GM04503 (cell line): ENCODE measurements at regions not wholly inside any gene's neighbourhood (a gene's known extent, or its start where the extent isn't known, plus 50 kb on each side); places are given as distances from the start of the nearest gene placed in this dataset.

Experiments
- DNase-seq: peaks from one replicate; pipeline ENCODE4 v3.0.0-alpha.2; 2012; ENCODE audit warnings: low read depth

DNA sequence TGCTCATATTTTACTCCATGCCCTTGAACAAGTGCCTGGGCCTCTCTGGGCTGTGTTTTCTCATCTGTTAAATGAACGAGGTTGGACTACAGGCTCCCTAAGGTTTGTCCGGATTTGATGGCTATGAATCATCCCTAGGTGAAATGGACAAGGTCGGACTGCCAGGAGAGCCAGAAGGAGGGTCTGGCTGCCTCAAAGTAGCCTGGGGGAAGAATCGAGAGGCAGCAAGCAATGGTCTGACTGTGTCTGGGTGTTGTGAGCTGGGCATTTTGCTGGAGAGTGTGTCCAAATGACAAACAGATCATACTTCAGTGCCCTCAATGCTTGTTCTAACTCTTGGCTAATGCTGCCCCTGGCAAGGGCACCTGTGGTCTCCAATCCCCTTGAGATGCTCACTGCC, 730.9 kb downstream of the PTPRU start:
- no peak for DNase-seq

DNA sequence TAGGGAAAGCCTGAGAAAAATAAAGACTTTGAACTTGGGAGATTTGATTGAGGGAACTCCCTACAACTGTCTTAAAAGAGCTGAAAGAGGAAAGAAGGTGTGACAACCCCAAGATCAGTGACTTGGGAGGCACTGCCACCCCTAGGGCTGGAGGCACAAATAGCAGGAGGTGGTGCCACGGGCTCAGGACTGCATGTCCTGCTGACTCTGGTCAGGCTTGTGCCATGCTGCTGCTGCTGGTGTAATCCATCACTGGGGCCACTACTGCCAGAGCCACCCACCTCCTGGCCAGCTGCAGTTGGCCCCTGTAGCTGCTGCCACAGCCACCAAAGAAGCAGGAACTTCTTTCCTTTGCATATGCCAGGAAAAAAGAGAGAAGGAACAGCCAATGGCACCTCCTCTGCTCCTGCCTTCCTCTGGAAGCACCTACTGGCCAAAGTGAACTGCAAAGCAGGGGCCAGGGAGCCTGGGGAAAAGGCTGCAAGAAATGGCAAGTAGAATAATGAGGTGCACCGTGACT, 730.3 kb downstream of the PTPRU start:
- no peak for DNase-seq

DNA sequence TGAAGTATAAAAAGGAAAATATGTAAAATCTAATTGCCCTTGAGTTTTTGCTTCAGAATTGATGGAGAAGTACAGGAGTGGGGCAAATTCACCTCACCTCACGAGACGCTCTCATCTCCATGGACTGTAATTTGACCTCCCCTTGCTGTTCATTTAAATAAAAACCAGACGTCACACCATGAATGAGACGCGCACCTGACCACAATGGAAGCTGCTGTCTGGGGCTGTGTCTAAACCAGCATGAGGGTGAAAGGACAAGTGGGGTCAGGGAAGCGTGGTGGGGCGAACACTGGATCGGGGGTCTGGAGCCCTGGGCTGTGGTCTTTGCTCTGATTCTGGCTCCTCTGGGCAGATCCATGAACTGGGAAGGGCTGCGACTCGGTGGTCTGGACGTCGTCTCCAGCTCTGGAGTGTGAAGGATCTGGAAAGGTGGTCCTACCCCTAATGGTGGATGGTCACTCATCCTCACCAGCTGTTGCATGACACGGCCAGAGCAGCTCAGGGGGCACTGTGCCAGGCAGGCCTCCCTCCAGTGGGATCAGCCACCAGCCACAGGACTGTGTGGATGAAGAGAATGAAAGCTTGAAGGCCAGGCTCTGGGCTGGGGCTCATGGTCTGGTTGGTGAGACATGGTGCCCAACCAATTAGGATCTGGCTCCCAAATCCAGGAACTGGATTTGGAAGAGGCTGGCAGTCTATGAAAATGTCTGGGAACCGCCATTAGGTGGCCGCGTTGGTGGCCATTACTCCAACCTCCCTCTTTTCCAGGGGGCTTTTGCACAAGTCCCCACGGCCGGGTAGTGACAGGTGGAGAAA, 728.6 kb downstream of the PTPRU start:
- no peak for DNase-seq

DNA sequence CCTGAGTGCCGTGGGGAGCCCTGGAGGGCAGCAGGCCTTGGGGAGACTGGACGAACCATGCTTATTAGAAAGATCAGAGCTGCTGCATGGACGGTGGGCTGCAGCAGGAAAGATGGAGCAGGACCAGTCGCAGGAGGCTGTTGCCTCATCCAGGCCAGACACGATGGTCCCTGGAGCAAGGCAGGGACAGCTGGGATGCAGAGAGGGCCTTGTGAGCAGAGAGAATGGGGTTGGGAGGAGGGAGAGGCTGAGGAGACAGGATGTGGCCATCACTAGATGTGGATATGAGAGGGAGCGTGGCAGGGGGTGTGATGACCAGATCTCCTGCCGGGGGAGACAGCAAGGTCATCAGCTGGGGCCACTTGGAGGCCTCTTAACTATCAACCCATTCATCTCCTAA, 727.6 kb downstream of the PTPRU start:
- DNase-seq = no peak

DNA sequence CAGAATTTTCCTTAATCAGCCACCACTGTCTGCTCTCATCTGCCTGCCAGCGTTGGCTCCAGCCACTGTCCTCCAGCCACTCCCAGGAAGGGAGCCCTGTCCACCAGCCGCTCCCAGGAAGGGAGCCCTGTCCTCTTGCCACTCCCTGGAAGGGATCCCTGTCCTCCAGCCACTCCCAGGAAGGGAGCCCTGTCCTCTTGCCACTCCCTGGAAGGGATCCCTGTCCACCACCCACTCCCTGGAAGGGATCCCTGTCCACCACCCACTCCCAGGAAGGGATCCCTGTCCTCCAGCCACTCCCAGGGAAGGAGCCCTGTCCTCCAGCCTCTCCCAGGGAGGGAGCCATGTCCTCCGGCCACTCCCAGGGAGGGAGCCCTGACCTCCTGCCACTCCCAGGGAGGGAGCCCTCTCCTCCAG, 726.5 kb downstream of the PTPRU start:
- DNase-seq = no peak

DNA sequence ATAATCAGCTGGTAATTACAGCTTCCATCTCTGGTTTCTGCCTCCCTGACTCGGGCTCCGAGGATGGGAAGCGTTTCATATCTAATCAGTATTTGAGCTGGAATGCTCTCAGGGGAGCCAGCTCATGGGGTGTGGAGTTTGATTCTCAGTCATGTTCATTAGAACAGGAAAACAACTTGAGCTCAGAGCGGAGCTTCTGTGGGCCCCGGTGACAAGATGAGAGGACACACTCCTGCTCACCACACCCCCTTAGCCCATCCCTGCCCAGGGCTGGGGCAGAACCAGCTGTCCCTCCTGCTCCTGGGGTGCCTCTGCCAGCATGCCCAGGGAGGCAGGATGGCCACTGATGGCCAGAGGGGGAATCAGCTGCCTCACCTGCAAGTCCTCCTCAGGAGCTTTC, 726.0 kb downstream of the PTPRU start:
- DNase-seq = no peak

DNA sequence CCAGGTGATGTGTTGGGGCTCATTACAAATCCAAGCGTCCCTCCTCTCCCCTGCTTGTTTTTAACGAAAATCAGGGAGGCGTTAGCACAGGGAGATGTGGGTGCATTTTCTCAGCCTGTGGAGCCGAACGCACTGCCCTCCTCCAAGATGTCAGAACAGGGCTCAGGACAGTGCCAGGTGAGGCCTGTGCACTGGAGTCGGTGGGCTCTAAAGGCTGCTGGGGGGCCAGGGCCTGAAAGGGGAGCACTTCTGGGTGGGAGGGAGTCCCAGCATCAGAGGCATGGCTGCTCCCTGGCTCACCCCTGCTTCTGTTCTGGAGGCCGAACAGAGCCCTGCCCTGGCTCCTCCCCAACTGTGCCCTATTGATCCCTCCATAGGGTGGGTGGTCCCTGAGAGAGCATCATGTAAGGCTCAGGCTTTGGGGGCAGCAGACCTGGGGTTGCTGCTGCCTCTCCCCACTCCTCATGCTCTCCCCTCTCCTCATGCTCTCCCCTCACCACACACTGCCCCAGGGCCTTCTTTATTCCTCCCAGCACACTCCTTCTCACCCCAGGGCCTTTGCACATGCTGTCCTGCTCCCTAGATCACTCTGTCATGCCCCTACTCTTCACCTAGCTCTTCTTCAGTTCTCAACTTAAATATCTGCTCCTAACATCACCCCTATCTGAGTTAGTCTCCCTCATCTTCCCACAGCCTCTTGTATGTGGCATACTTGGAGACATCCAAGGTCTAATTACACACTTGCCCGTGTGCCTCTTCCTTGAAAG, 725.2 kb downstream of the PTPRU start:
- DNase-seq = no peak

DNA sequence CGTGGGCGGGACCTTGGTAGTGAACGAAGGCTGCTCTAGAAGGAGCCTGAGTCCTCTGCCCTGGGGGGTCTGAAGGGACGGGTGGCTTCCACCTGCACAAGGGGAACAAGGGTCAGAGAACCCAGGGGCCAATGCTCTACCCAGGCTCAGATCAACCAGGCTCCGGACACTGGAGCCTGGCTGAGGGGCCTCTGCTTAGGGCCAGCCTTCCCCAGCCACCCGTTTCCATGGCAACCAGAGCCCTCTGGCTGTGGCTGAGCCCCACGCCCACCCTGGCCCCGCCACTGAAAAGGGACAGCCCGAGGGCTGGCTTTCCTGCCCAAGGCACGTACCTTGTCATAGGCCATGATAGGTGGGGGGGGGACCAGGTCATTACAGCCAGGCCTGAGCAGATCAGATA, 724.6 kb downstream of the PTPRU start:
- no peak for DNase-seq

DNA sequence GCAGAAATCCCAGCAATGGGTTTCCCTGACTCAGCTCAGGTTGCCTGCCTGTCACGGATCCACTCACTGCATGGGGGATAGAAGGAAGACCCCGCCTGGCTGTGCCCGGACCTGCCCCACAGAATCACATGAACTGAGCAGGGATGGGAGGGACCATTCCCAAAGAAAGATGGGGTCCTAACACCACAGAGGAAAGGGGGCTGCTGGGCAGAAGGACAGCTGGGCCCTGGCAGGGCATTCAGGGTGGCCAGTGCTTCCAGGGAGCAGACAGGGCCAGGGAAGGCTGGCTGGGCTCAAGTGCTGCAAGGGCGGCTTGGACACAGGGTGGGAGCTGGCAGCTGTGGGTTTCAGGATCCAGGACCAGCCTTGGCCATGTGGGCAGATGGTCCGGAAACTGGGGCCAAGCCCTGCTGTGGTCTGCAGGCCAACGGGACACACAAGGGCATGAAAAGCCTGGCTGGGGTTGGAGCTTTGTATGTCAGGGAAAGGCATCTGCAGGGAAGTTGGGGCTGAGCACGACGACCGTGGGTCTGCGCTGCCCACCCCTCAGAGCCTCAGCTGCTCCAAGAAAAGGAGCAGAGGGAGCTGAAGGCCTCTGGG, 723.9 kb downstream of the PTPRU start:
- no peak for DNase-seq

DNA sequence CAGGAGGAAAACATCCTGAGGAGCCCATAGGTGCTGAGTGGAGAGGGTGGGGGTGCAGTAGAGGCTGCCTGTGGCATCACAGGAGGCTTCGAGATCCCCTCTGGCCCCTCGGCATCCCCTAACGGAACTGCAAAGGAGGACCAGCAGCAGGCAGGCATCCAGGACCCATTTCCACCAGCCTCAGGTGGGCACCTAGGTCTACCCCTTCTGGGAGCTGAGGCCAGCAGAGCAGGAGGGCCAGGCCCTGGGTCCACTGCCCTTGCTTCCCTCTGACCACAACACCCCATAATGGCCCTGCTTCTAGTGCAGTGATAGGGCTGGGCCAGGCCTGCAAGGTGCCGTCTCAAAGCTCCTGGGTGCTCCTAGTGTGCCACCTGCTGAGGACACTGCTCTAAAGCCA, 723.0 kb downstream of the PTPRU start:
- no peak for DNase-seq

DNA sequence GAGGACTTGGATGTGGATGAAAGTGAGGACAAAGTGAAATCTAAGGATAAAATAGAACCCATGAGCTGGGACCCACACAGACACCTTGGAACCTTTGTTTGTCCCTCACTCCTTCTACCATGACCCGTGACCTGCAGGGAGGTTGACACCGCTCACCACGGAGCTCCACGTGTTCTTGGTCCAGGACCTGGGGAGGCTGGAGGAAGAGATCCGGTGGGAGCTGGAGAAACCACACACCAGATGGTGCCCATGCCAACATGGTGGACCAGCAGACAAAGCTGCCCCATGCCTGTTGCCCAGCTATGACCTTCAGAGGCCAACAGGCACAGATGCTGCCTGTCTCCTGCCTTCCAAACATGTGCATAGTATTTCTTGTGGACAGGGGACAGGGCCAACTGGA, 721.9 kb downstream of the PTPRU start:
- no peak for DNase-seq

DNA sequence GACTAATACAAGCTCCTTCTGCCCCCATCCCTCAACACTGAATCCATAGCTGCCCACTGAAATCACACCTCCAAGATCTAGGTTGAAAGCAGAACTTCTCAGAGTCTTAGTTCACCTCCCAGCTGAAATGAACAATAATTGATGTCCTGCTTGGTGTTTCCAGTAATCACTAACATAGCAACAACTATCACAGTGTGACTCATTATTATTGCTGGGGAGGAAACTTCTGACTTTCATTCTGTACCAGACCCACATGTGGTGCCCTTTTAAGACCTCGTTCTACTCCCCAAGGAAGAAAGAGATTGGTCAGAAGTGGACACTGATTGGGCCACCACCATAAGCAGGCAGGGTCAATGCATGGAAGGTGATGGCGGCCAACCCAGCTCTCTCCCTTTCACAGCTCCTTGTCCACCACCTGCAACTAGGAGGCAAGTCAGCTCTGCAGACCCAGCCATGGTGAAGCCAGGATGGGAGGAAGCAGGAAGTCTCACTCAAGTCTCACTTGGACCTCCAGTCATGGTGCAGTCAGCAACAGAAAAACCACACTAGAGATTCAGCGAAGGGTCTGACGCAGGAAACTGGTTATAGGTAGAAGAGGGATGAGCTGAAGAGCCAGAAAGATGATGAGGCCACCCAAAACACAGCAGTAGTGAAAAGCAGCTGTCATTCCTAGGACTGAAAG, 720.2 kb downstream of the PTPRU start:
- no peak for DNase-seq

DNA sequence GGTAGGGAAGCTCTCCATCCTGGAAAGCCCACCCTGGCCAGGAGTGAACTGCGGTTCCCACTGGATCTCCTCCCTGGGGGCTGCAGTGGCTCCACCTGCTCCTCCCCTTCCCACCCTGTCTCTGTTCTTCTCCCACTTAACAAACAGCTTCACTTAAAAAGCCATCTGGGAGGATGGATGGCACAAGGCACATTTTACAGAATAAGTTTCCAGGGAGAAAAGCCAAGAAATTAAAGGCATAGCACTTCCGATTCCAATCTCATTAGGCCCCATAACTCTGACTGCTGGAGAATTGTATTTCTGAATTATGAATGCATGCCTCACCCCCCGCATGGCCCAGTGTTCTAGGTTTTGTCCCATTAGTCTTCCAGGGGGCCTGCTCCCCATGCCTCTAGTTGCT, 718.3 kb downstream of the PTPRU start:
- DNase-seq = no peak

DNA sequence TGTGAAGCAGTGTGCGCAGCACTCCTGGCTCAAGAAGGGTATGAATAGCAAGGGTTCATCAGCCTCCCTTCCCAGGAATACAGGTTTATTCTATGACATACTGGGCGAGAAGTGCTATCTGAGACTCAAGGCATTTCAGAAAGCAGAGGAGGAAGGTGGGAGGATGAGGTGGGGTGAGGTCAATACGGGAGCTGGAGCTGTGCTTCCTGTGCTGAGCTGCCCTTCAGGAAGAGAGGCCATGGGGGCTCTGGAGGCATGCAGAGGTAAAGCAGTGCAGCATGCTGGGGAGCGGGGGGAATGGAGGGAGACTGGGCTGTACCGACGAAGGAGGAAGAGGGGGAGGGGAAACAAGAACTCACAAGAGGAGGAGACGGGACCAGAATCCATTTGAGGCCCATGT, 717.6 kb downstream of the PTPRU start:
- DNase-seq = no peak

DNA sequence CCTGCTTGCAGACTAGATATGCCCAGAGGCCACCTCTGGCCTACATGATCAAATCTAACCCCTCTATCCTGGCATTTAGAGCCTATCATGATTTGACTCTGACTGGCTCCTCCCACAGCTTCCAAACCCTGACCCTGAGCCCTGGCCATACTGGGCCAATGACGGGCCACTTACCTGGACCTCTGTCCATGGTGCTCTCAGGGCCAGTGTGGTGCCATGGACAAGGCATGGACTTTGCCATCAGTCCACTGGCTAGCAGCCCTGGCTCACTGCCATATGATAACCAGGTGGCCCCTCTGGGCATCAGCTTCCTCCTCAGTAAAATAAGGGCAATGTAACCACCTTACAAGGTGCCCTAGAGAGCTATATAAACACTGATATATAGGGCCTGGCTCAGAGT, 713.4 kb downstream of the PTPRU start:
- no peak for DNase-seq

DNA sequence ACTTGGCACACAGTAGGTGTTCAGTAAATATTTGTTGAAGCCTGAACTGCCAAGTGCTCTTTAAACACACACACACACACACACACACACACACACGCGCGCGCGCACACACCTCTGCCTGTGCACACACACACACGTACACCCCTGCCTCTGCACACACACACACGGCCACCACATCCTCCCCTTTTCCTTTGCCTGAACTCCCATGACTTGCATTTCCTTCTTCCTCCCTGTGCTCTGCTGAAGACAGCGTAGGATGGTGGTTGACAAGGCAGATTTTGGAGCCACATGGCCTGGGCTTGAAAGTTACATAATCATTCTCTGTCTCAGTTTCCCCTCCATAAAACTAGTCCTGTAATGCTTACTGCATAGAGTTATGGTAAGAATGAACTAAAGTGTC, 712.3 kb downstream of the PTPRU start:
- DNase-seq = no peak

DNA sequence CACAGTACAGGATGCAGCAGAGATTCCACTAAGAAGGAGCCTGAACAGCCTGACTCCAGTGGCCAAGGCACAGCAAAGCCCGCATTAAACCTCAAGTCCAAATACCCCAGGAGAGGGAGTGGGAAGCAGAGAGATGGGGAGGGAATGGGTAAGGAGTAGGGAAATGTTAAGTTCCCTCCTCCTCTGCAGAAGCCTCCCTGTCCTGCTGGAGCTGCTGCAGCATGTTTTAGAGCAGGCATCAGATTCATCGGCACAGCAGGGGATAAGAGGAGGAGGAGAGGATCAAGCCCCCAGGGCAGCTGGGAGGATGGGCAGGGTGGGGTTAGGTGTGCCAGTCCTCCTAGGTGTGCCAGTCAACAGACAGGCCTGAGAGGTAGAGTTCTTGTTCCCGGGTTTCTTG, 709.7 kb downstream of the PTPRU start:
- DNase-seq = no peak

DNA sequence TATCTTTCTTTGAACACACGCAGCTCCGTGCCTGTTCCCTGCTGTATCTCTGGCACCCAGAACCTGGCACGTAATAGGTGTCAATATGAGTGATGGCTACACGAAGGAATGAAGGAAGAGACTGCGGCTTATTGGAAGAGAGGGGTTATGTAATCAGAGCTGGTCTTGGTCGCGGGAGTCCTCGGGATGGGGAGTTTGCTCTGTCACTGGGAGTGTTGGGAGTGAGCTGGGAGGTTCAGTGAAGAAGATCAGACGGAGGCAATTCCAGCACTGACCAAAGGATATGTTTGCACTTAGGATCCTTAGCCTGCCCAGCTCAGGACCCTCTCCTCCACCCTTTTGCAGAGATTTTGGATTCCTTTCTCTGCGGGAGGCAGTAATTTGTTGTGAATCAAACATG, 709.1 kb downstream of the PTPRU start:
- no peak for DNase-seq

DNA sequence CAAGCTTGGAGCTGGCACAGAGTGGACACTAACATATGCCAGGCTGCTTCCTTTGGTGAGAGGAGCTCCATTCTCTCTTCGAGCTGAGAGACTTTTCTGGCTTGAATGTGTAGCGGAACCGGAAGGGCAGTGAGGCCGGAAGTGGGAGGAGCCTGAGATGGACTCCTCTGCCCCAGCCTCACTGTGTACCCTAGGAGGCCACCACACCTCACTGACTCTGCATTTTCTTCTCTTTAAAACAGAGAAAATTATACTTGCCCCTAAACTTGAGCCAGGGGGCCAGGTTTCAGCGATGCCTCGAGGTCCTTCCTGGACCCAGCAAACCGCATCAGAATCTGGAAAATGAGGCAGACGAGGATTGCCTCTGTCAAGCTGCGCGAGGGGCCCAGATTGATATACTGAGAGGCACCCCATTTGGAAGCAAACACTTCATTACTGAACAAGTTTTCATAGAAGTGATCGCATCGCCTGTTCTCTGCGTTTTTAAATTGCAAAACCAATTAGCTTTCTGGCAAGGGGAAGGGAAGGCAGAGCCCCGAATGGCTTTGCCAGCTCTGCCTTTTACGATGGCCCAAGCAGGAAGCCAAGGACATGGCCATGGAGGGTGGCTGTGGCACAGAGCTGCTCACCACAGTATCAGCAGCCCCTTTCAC, 708.1 kb downstream of the PTPRU start:
- no peak for DNase-seq

DNA sequence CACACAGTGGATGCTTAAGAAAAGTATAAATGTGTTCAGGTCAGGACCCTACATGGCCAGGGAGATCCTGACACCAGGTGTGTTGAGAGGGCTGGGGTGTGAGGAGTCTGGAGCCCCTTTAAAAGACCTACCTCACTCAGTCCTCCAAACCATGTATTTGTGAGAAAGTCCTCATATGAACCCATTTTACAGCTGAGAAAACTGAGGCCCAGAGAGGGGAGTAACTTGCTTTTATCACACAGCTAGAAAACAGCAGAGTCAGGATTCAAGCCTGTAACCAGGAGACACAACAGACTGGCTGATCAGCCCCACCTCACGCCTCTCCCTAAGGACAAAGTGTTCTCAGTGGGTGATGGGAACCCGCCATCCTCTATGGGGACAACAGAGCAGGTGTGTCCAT, 706.7 kb downstream of the PTPRU start:
- DNase-seq = no peak

DNA sequence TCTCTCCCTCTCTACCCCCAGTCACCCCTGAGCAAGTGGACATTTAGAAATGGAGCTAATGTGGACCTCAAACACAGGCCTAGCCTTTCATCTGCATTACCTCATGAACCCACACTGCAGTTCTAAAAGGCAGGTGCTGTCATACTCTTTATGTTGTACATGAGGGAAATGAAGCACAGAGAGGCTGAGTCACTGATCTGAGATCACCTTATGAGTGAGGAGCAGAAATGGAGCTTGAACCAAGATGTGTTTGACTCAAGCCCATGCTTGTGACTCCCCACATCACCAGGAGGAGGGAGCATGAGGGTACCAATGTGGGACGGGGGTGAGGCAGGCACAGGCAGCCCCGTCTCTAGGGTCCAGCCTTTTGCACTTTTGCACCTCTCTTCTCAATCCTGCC, 702.8 kb downstream of the PTPRU start:
- no peak for DNase-seq

DNA sequence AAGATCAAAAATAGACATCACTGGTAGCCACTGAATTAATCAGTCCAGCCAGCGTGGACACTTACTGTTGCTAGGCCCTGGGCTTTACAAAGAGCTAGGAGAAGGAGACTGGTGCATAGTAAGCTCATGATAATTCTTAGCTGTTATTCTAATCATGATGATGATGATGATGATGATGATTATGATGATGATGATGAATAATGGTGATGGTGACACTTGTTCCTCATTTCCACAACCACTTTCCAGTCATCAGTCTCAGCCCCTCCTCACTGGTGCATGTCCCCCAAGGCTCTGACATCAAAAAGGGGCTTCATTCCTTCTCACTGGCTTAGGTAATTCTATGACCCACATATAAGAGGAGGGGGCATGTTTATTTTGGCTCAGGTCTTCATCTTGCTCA, 701.0 kb downstream of the PTPRU start:
- DNase-seq = no peak
